Activated naive CD4-positive, alpha-beta T cell (primary cell): ENCODE measurements at regions not wholly inside any gene's neighbourhood (a gene's known extent, or its start where the extent isn't known, plus 50 kb on each side); places are given as distances from the start of the nearest gene placed in this dataset.

Source experiments
- DNase-seq, 4 experiments: peaks; one replicate each; lab custom pipeline; 2025; lab: John Stamatoyannopoulos, UW

GRCh38 chr12:116483959-116484750 is 75.0 kb upstream of the MAP1LC3B2 start:
- DNase-seq, result no peak

DNA sequence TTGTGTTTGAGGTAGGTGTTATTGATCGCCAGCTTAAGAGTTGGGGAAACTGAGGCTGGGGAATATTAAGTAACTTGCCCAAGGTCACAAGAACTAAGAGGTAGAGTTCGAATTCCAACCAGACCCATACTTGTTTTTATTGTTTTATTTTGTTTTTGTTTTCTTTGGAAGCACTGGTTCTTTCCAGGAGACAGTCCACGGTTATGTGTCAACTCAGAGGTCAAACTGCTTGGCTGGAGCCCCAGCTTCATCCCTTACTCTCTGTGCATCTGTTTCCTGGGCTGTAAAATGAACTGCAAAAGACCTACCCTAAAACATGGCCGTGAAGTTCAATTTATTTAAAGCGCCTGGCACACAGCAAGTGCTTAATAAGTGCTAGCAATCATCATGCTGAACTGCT is 74.4 kb upstream of the MAP1LC3B2 start:
- no peak for DNase-seq

GRCh38 chr12:116489116-116489515 is 70.1 kb upstream of the MAP1LC3B2 start:
- no peak for DNase-seq

- no peak for DNase-seq
Measured at GRCh38 chr12:116490471-116490870, 68.7 kb upstream of the MAP1LC3B2 start.

DNA sequence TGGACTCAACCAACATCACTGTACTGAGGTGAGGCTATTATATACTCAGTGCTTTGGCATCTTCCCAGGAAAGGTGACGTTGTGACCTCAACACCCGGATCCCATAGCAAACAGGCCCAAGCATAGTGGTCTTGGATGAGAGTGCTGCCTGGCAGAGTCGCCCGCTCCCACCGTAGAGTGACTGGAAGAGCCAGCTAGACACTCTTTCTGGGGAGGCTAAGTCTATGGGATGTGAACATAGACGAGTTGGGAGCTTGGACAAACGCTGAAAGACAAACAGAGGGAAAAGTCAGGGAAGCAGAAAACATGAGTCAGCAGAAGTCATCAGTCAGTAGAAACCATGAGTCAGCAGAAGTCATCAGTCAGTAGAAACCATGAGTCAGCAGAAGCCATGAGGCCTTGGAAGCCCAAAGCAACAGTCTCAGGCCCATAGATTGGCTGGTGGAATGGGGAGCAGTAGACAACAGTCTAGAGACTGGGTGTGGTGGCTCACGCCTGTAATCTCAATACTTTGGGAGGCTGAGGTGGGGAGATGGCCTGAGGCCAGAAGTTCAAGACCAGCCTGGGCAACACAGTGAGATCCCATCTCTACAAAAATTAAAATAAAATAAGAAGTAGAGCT is 66.4 kb upstream of the MAP1LC3B2 start:
- DNase-seq, result no peak

DNA sequence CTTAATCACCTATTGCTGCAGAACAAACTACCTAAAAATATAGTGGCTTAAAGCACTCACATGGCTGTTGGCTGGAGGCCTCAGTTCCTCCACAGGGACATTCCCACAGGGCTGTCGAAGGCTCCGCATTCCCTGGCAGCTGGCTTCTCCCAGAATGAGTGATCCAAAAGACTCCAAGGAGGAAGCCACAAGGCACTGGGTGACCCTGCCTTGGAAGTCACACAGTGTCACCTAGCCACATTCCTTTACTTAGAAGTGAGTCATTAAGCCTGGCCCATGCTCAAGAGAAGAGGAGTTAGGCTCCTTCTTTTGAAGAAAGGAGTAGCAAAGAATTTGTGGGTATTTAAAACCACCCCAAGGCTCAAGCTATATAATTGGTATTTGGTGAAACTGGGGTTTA is 63.9 kb upstream of the MAP1LC3B2 start:
- DNase-seq, result no peak

DNA sequence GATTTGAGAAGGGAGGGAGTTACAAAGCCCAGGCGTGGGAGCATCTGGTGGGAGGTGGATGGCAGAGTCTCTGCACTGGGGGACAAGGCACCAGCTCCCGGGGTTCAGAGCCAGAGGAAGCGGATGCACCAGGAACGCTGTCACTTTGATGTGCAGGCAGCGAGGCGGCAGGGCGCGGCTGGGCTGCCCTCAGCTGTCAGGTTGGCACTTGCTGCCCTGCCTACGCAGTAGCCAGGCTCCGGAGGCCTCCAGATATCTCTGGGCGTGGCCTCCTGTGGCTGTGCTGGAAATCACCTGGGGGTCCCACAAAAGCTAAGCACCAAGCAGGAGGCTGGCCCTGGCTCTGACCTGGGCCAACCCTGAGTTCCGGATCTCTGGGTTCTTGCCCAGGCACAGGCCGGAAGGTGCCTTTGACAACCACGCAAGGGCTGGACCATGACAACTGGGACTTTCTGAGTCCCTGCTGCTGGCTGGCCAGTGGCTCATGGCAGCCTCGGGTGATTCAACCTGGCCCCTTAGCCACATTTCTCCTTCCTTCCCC is 62.1 kb upstream of the MAP1LC3B2 start:
- no peak for DNase-seq

- no peak for DNase-seq
Measured at GRCh38 chr12:116498471-116498870, 60.7 kb upstream of the MAP1LC3B2 start.

DNA sequence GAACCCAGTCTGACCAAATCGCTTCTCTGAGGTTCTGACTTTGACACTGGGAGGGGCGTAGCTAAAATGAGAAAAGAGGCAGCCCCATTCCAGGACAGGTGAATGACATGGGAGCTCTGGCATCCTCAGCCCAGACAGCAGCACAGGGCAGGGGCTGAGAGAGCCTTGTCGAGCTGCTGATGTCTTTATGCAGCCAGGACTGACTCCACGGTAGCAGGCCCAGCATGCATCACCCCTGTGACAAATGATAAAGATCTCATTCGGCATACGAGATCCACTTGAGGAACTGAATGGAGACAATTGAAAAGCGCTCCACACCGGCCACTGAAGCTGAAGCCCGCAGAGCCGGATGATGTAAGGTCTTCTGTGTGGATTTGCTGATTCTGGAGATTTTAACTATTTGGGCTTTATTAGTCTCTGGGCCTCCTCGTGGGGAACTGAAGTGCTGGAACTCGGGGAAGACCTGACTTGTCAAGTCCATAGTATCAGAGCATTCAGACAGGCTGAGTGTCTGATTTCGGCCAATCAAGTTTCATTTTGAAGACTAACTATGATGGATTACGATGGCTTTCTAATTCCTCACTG is 56.9 kb upstream of the MAP1LC3B2 start:
- no peak for DNase-seq

- no peak for DNase-seq
Measured at GRCh38 chr12:116502989-116503496, 56.1 kb upstream of the MAP1LC3B2 start.

DNA sequence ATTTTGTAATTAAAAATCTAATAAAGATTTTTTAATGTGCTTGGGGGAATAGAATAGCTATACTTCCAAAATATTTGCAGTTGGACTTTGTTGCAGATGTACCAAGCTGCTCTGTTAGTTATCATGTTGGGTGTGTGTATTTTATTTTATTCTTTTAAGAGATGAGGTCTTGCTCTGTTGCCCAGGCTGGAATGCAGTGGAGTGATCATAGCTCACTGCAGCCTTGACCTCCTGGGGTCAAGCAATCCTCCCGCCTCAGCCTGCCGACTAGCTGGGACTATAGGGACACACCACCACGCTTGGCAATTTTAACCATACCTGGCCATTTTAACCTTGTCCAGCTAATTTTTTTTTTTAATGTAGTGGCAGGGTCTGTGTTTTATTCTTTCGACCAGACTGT is 54.7 kb upstream of the MAP1LC3B2 start:
- DNase-seq, result no peak

DNA sequence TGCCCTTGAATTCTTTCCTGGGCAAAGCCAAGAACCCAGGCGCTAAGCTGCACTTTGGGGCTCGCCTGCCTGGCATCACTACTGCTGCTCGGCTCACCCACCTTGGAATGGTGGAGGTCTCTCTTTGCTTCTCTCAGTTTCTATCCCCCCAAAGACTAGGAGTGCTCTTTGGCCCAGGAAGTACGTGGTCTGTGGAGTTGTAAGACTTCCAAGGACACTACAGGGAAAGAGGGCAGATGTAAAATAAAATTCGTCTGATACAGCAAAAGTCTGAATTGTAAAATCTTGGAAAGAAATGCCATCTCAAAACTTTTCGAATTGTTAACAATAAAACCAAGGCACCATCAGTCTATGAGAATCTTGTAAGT is 52.5 kb upstream of the MAP1LC3B2 start:
- DNase-seq, result no peak

- no peak for DNase-seq
Measured at GRCh38 chr12:116508145-116509121, 50.7 kb upstream of the MAP1LC3B2 start.
